ENCODE measurements at regions not wholly inside any gene's neighbourhood (a gene's known extent, or its start where the extent isn't known, plus 50 kb on each side); places are given as distances from the start of the nearest gene placed in this dataset.

- Histone ChIP-seq H3K27me3 (ENCODE audit: control insufficient read depth, insufficient read depth, low read length) (no peaks in the 10 kb centered on the region), H3K4me3 (ENCODE audit: low read depth, low read length) (no peak overlapping the region), H3K36me3 (ENCODE audit: control insufficient read depth, insufficient read depth, low read length) (no peaks in the 10 kb centered on the region)
- TF ChIP-seq CTCF (IDR thresholded peaks at IDR 0.05; ENCODE audit: insufficient read depth, low read depth, low read length), result no peak
- CTCF ChIA-PET, result interaction anchor here (0.8 to 1.3 kb wide), 2 partner anchors 494 to 542 kb away, joined by 3 to 4 read pairs; no protein-coding TSS in a partner anchor
- POLR2A ChIA-PET, result no interaction called here
- DNase-seq (ENCODE audit: low read depth), result no peak
Observed at GRCh38 chr7:13179775-13180523, 492.5 kb downstream of the ARL4A start.

GRCh38 chr7:13181216-13181615 lies 493.8 kb downstream of the ARL4A start:
- ChIA-PET CTCF (interaction anchor here (0.8 kb wide), 1 partner anchor 506 kb away, joined by 4 read pairs; no protein-coding TSS in a partner anchor), POLR2A (no interaction called here)
- no peak for DNase-seq (ENCODE audit: low read depth)
- TF ChIP-seq CTCF (IDR thresholded peaks at IDR 0.05; ENCODE audit: insufficient read depth, low read depth, low read length), result no peak
- Histone ChIP-seq H3K36me3 (ENCODE audit: control insufficient read depth, insufficient read depth, low read length) (no peaks in the 10 kb centered on the region), H3K4me3 (ENCODE audit: low read depth, low read length) (no peak overlapping the region), H3K27me3 (ENCODE audit: control insufficient read depth, insufficient read depth, low read length) (no peaks in the 10 kb centered on the region)

GRCh38 chr7:13185139-13185538 lies 497.7 kb downstream of the ARL4A start:
- no peaks in the 10 kb centered on the region for H3K27me3 ChIP-seq (ENCODE audit: control insufficient read depth, insufficient read depth, low read length)
- no peak for TF ChIP-seq CTCF (IDR thresholded peaks at IDR 0.05; ENCODE audit: insufficient read depth, low read depth, low read length)
- no peak for DNase-seq (ENCODE audit: low read depth)
- H3K36me3 ChIP-seq (ENCODE audit: control insufficient read depth, insufficient read depth, low read length), result no peaks in the 10 kb centered on the region
- ChIA-PET CTCF (no interaction called here), POLR2A (no interaction called here)
- no peak overlapping the region for H3K4me3 ChIP-seq (ENCODE audit: low read depth, low read length)

- no peak overlapping the region for H3K4me3 ChIP-seq (ENCODE audit: low read depth, low read length)
- H3K27me3 ChIP-seq (ENCODE audit: control insufficient read depth, insufficient read depth, low read length), result no peaks in the 10 kb centered on the region
- no peaks in the 10 kb centered on the region for H3K36me3 ChIP-seq (ENCODE audit: control insufficient read depth, insufficient read depth, low read length)
- no peak for DNase-seq (ENCODE audit: low read depth)
- CTCF ChIA-PET, result no interaction called here
- POLR2A ChIA-PET, result no interaction called here
- TF ChIP-seq CTCF (IDR thresholded peaks at IDR 0.05; ENCODE audit: insufficient read depth, low read depth, low read length), result no peak
Observed at GRCh38 chr7:13188236-13188805, 500.9 kb downstream of the ARL4A start.

- DNase-seq (ENCODE audit: low read depth), result no peak
- Histone ChIP-seq H3K36me3 (ENCODE audit: control insufficient read depth, insufficient read depth, low read length) (no peaks in the 10 kb centered on the region), H3K4me3 (ENCODE audit: low read depth, low read length) (no peak overlapping the region), H3K27me3 (ENCODE audit: control insufficient read depth, insufficient read depth, low read length) (no peaks in the 10 kb centered on the region)
- ChIA-PET POLR2A (no interaction called here), CTCF (no interaction called here)
- TF ChIP-seq CTCF (IDR thresholded peaks at IDR 0.05; ENCODE audit: insufficient read depth, low read depth, low read length), result no peak
Observed at GRCh38 chr7:13188922-13189321, 501.5 kb downstream of the ARL4A start.

Measured in BJ (cell line).